GM18951 (cell line): ENCODE measurements at regions not wholly inside any gene's neighbourhood (a gene's known extent, or its start where the extent isn't known, plus 50 kb on each side); places are given as distances from the start of the nearest gene placed in this dataset.

Experiments
- POLR2A ChIP-seq: IDR thresholded peaks from 4 replicates; pipeline ENCODE4 v1.6.1; 2011; ENCODE audit warnings: mild to moderate bottlenecking; ENCODE audit not compliant: insufficient read length, insufficient read depth; ENCODE audit errors: extremely low read depth
- in situ Hi-C: fragments of 300-500 bp; cut with MboI; formaldehyde crosslinking; loops from one replicate; pipeline ENCODE4 v1.12.0; 2022; ENCODE audit warnings: low sequenced_read_pairs, mixed read lengths, inconsistent platforms; ENCODE audit not compliant: unreplicated experiment

GRCh38 chr18:78113136-78113939 lies 863.7 kb downstream of the GALR1 start:
- in situ Hi-C loops: no loop called here
- TF ChIP-seq POLR2A: no peak

- in situ Hi-C loops: no loop called here
- TF ChIP-seq POLR2A: no peak
Observed at GRCh38 chr18:78113940-78114251, 864.2 kb downstream of the GALR1 start.

GRCh38 chr18:78115896-78116561 lies 863.6 kb upstream of the SALL3 start:
- no peak for TF ChIP-seq POLR2A

GRCh38 chr18:78123144-78123909 lies 856.3 kb upstream of the SALL3 start:
- no peak for TF ChIP-seq POLR2A
- in situ Hi-C loops: no loop called here

More at GRCh38 chr18:78115896-78116561, 863.6 kb upstream of the SALL3 start:
- in situ Hi-C loops: no loop called here

- TF ChIP-seq POLR2A: no peak
- in situ Hi-C loops: no loop called here
Observed at GRCh38 chr18:78123926-78124797, 855.5 kb upstream of the SALL3 start.

GRCh38 chr18:78125206-78125896 lies 854.3 kb upstream of the SALL3 start:
- in situ Hi-C loops: no loop called here
- no peak for TF ChIP-seq POLR2A

GRCh38 chr18:78126106-78126505 lies 853.5 kb upstream of the SALL3 start:
- TF ChIP-seq POLR2A: no peak
- in situ Hi-C loops: no loop called here

GRCh38 chr18:78126536-78126935 lies 853.1 kb upstream of the SALL3 start:
- in situ Hi-C loops: no loop called here
- no peak for TF ChIP-seq POLR2A

GRCh38 chr18:78127041-78127440 lies 852.6 kb upstream of the SALL3 start:
- in situ Hi-C loops: no loop called here
- TF ChIP-seq POLR2A: no peak

- TF ChIP-seq POLR2A: no peak
- in situ Hi-C loops: no loop called here
Observed at GRCh38 chr18:78128004-78128403, 851.6 kb upstream of the SALL3 start.

GRCh38 chr18:78129260-78129659 lies 850.4 kb upstream of the SALL3 start:
- in situ Hi-C loops: no loop called here
- no peak for TF ChIP-seq POLR2A

- no peak for TF ChIP-seq POLR2A
- in situ Hi-C loops: no loop called here
Observed at GRCh38 chr18:78130232-78131195, 849.1 kb upstream of the SALL3 start.

GRCh38 chr18:78133729-78134128 lies 845.9 kb upstream of the SALL3 start:
- TF ChIP-seq POLR2A: no peak
- in situ Hi-C loops: no loop called here
